ES-I3 (cell line): ENCODE measurements at regions not wholly inside any gene's neighbourhood (a gene's known extent, or its start where the extent isn't known, plus 50 kb on each side); places are given as distances from the start of the nearest gene placed in this dataset.

Experiments used
- H3K36me3 ChIP-seq: 2 replicates; pipeline ENCODE4 v1.6.1; 2013; ENCODE audit warnings: mild to moderate bottlenecking, low read length, control low read depth, moderate library complexity; ENCODE audit not compliant: insufficient read depth
- H3K4me1 ChIP-seq: 2 replicates; pipeline ENCODE4 v1.6.1; 2013; ENCODE audit warnings: mild to moderate bottlenecking, control low read depth, low read length; ENCODE audit not compliant: insufficient read depth
- H3K9ac ChIP-seq: 2 replicates; pipeline ENCODE4 v1.6.1; 2013; ENCODE audit warnings: low read depth, mild to moderate bottlenecking, low read length, moderate library complexity
- H3K9me3 ChIP-seq: 2 replicates; pipeline ENCODE4 v1.6.1; 2013; ENCODE audit warnings: mild to moderate bottlenecking, low read length, moderate library complexity; ENCODE audit not compliant: control insufficient read depth, insufficient read depth

GRCh38 chr13:24039621-24040475, 120.7 kb upstream of the SPATA13 start:
- Histone ChIP-seq H3K36me3 (no peaks in the 10 kb centered on the region), H3K4me1 (peaks cover 20% of the 10 kb centered on the region; the same call in 1 of the 2 replicates), H3K9ac (no peak overlapping the region), H3K9me3 (no peaks in the 10 kb centered on the region)

- Histone ChIP-seq H3K9ac (no peak overlapping the region), H3K36me3 (no peaks in the 10 kb centered on the region), H3K4me1 (peaks cover 20% of the 10 kb centered on the region; the same call in 1 of the 2 replicates), H3K9me3 (no peaks in the 10 kb centered on the region)
Measured at GRCh38 chr13:24040835-24041234, 119.7 kb upstream of the SPATA13 start.

GRCh38 chr13:24041651-24042225, 118.8 kb upstream of the SPATA13 start:
- no peaks in the 10 kb centered on the region for H3K36me3 ChIP-seq
- no peak overlapping the region for H3K9ac ChIP-seq
- H3K9me3 ChIP-seq, result peaks cover 3% of the 10 kb centered on the region; the same call in 1 of the 2 replicates
- peaks cover 20% of the 10 kb centered on the region; the same call in 1 of the 2 replicates for H3K4me1 ChIP-seq

GRCh38 chr13:24042710-24043440, 117.6 kb upstream of the SPATA13 start:
- no peaks in the 10 kb centered on the region for H3K36me3 ChIP-seq
- H3K9ac ChIP-seq, result no peak overlapping the region
- peaks cover 8% of the 10 kb centered on the region for H3K9me3 ChIP-seq
- H3K4me1 ChIP-seq, result peaks cover 20% of the 10 kb centered on the region; the same call in 1 of the 2 replicates

GRCh38 chr13:24043590-24044350, 116.8 kb upstream of the SPATA13 start:
- peaks cover 8% of the 10 kb centered on the region for H3K9me3 ChIP-seq
- peaks cover 13% of the 10 kb centered on the region; the same call in 1 of the 2 replicates for H3K4me1 ChIP-seq
- no peak overlapping the region for H3K9ac ChIP-seq
- H3K36me3 ChIP-seq, result no peaks in the 10 kb centered on the region

GRCh38 chr13:24045597-24045996, 114.9 kb upstream of the SPATA13 start:
- no peaks in the 10 kb centered on the region for H3K36me3 ChIP-seq
- H3K4me1 ChIP-seq, result peaks cover 7% of the 10 kb centered on the region
- H3K9ac ChIP-seq, result no peak overlapping the region
- H3K9me3 ChIP-seq, result peaks cover 8% of the 10 kb centered on the region

- Histone ChIP-seq H3K36me3 (no peaks in the 10 kb centered on the region), H3K9ac (no peak overlapping the region), H3K4me1 (peaks cover 14% of the 10 kb centered on the region), H3K9me3 (peaks cover 8% of the 10 kb centered on the region)
Measured at GRCh38 chr13:24050292-24050711, 110.2 kb upstream of the SPATA13 start.

GRCh38 chr13:24050796-24051715, 109.5 kb upstream of the SPATA13 start:
- H3K9me3 ChIP-seq, result peaks cover 8% of the 10 kb centered on the region
- no peaks in the 10 kb centered on the region for H3K36me3 ChIP-seq
- H3K9ac ChIP-seq, result no peak overlapping the region
- peaks cover 14% of the 10 kb centered on the region for H3K4me1 ChIP-seq

GRCh38 chr13:24052547-24053518, 107.7 kb upstream of the SPATA13 start:
- Histone ChIP-seq H3K36me3 (no peaks in the 10 kb centered on the region), H3K9me3 (no peaks in the 10 kb centered on the region), H3K4me1 (peaks cover 14% of the 10 kb centered on the region), H3K9ac (peak overlapping the region; percentile 11; the same call in 1 of the 2 replicates)

- Histone ChIP-seq H3K9me3 (no peaks in the 10 kb centered on the region), H3K4me1 (peaks cover 14% of the 10 kb centered on the region), H3K36me3 (no peaks in the 10 kb centered on the region), H3K9ac (no peak overlapping the region)
Measured at GRCh38 chr13:24053519-24054251, 106.8 kb upstream of the SPATA13 start.

- H3K9ac ChIP-seq, result no peak overlapping the region
- no peaks in the 10 kb centered on the region for H3K36me3 ChIP-seq
- H3K4me1 ChIP-seq, result peaks cover 5% of the 10 kb centered on the region
- H3K9me3 ChIP-seq, result no peaks in the 10 kb centered on the region
Measured at GRCh38 chr13:24056616-24057137, 103.8 kb upstream of the SPATA13 start.

GRCh38 chr13:24060993-24061392, 99.5 kb upstream of the SPATA13 start:
- Histone ChIP-seq H3K9me3 (no peaks in the 10 kb centered on the region), H3K9ac (no peak overlapping the region), H3K36me3 (no peaks in the 10 kb centered on the region), H3K4me1 (no peaks in the 10 kb centered on the region)
